Left forelimb (tissue), 1 donor: ENCODE measurements at regions not wholly inside any gene's neighbourhood (a gene's known extent, or its start where the extent isn't known, plus 50 kb on each side); places are given as distances from the start of the nearest gene placed in this dataset.

Source experiments
- DNase-seq: peaks from one replicate; pipeline ENCODE4 v3.0.0-alpha.2; 2018; ENCODE audit warnings: low spot score

GRCh38 chr11:122319085-122319484 lies 203.1 kb upstream of the BLID start:
- DNase-seq, result no peak

- no peak for DNase-seq
Measured at GRCh38 chr11:122317305-122317704, 201.3 kb upstream of the BLID start.

- DNase-seq, result no peak
Measured at GRCh38 chr11:122313581-122313980, 197.6 kb upstream of the BLID start.

GRCh38 chr11:122311216-122311755 lies 195.3 kb upstream of the BLID start:
- no peak for DNase-seq

GRCh38 chr11:122310766-122311165 lies 194.8 kb upstream of the BLID start:
- DNase-seq, result no peak

- no peak for DNase-seq
Measured at GRCh38 chr11:122309262-122309925, 193.4 kb upstream of the BLID start.

- no peak for DNase-seq
Measured at GRCh38 chr11:122308226-122308625, 192.2 kb upstream of the BLID start.

GRCh38 chr11:122307476-122308035 lies 191.5 kb upstream of the BLID start:
- no peak for DNase-seq

GRCh38 chr11:122306831-122307391 lies 190.9 kb upstream of the BLID start:
- DNase-seq, result no peak

- no peak for DNase-seq
Measured at GRCh38 chr11:122305426-122306320, 189.7 kb upstream of the BLID start.

GRCh38 chr11:122304973-122305372 lies 189.0 kb upstream of the BLID start:
- no peak for DNase-seq

- DNase-seq, result no peak
Measured at GRCh38 chr11:122304306-122304705, 188.3 kb upstream of the BLID start.

GRCh38 chr11:122294041-122294440 lies 178.0 kb upstream of the BLID start:
- no peak for DNase-seq

- no peak for DNase-seq
Measured at GRCh38 chr11:122293296-122294023, 177.4 kb upstream of the BLID start.

GRCh38 chr11:122287401-122287800 lies 171.4 kb upstream of the BLID start:
- no peak for DNase-seq

- DNase-seq, result no peak
Measured at GRCh38 chr11:122285070-122285988, 169.3 kb upstream of the BLID start.

GRCh38 chr11:122280870-122281269 lies 164.9 kb upstream of the BLID start:
- no peak for DNase-seq

- DNase-seq, result no peak
Measured at GRCh38 chr11:122279194-122279593, 163.2 kb upstream of the BLID start.

- DNase-seq, result no peak
Measured at GRCh38 chr11:122277493-122277892, 161.5 kb upstream of the BLID start.

- DNase-seq, result no peak
Measured at GRCh38 chr11:122276221-122276620, 160.2 kb upstream of the BLID start.

- no peak for DNase-seq
Measured at GRCh38 chr11:122275508-122275907, 159.5 kb upstream of the BLID start.
